WI38 (cell line): ENCODE measurements at regions not wholly inside any gene's neighbourhood (a gene's known extent, or its start where the extent isn't known, plus 50 kb on each side); places are given as distances from the start of the nearest gene placed in this dataset.
"Not testable (repeated sequence)": the region's sequence is repeated elsewhere in the genome, so short reads cannot be mapped to it uniquely, and the experiment has no call there.

ENCODE experiments used
- H3K4me3 ChIP-seq: 2 replicates; pipeline ENCODE4 v1.5.1; 2011; ENCODE audit warnings: low read depth, mild to moderate bottlenecking, control low read depth, low read length
- CTCF ChIP-seq: IDR thresholded peaks from 2 replicates; pipeline ENCODE4 v1.5.1; 2012; ENCODE audit warnings: low read depth, mild to moderate bottlenecking, control low read depth, low read length

GRCh38 chr9:65437724-65438123 lies 152.7 kb upstream of the FOXD4L5 start:
- no peak for TF ChIP-seq CTCF
- H3K4me3 ChIP-seq: no peak overlapping the region

- no peak overlapping the region for H3K4me3 ChIP-seq
- TF ChIP-seq CTCF: no peak
Observed at GRCh38 chr9:65435464-65435863, 150.5 kb upstream of the FOXD4L5 start.

- H3K4me3 ChIP-seq: no peak overlapping the region
- TF ChIP-seq CTCF: no peak
Observed at GRCh38 chr9:65432722-65433323, 147.8 kb upstream of the FOXD4L5 start.

- H3K4me3 ChIP-seq: no peak overlapping the region
- no peak for TF ChIP-seq CTCF
Observed at GRCh38 chr9:65432051-65432450, 147.0 kb upstream of the FOXD4L5 start.

- H3K4me3 ChIP-seq: no peak overlapping the region
- TF ChIP-seq CTCF: no peak
Observed at GRCh38 chr9:65430221-65430620, 145.2 kb upstream of the FOXD4L5 start.

GRCh38 chr9:65427361-65427760 lies 142.4 kb upstream of the FOXD4L5 start:
- H3K4me3 ChIP-seq: not testable (repeated sequence)

- not testable (repeated sequence) for H3K4me3 ChIP-seq
Observed at GRCh38 chr9:65426813-65427212, 141.8 kb upstream of the FOXD4L5 start.

- no peak for TF ChIP-seq CTCF
- no peak overlapping the region for H3K4me3 ChIP-seq
Observed at GRCh38 chr9:65426231-65426630, 141.2 kb upstream of the FOXD4L5 start.

GRCh38 chr9:65425183-65425582 lies 140.2 kb upstream of the FOXD4L5 start:
- H3K4me3 ChIP-seq: not testable (repeated sequence)

GRCh38 chr9:65424437-65424984 lies 139.5 kb upstream of the FOXD4L5 start:
- not testable (repeated sequence) for H3K4me3 ChIP-seq

- not testable (repeated sequence) for H3K4me3 ChIP-seq
Observed at GRCh38 chr9:65423691-65424436, 138.9 kb upstream of the FOXD4L5 start.

GRCh38 chr9:65422966-65423690 lies 138.1 kb upstream of the FOXD4L5 start:
- H3K4me3 ChIP-seq: not testable (repeated sequence)
